GM21717 (cell line): ENCODE measurements at regions not wholly inside any gene's neighbourhood (a gene's known extent, or its start where the extent isn't known, plus 50 kb on each side); places are given as distances from the start of the nearest gene placed in this dataset.

ENCODE experiments used
- ATAC-seq: cut with Tn5 transposase; IDR thresholded peaks from one replicate; pipeline ENCODE4 v1.9.1; 2021; ENCODE audit warnings: mild to moderate bottlenecking, moderate library complexity; ENCODE audit not compliant: unreplicated experiment

- ATAC-seq: no peak
Measured at GRCh38 chrX:124984140-124984813, 335.4 kb upstream of the TEX13C start.

DNA sequence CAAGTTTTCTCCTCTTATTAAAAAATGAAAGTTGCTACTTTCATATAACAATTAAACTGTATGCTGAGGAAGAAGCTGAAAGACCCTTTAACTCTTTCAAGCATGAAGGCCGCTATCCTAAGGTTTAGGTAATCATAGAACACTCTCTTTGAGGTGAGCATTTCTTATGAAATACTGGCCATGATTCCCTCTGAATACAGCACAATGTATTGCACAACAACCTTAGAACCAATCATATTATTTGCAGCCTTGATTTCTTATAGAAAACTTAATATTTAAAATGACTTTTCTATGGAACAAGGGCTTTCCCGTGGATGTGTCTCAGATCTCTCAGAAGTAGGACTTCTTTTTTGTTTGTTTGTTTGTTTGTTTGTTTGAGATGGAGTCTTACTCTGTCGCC is 333.4 kb upstream of the TEX13C start:
- no peak for ATAC-seq

DNA sequence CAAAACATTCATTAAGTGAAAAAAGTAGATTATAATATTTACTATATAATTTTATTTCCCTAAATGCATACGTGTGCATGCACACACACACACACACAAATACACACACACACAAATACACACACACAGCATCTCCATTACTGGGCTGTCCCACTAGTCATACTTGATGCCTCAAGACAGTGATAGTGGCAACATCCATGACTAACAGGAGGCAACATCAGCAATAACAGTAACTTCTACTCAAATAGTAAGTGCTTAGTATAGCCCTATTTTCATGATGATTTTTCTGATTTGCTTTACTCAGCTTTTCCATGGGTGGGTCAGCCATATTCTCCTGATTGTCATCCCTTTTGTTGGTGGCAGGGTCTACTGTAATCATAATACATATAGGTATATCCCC is 325.9 kb upstream of the TEX13C start:
- no peak for ATAC-seq

GRCh38 chrX:124994404-124994803 is 325.3 kb upstream of the TEX13C start:
- no peak for ATAC-seq

DNA sequence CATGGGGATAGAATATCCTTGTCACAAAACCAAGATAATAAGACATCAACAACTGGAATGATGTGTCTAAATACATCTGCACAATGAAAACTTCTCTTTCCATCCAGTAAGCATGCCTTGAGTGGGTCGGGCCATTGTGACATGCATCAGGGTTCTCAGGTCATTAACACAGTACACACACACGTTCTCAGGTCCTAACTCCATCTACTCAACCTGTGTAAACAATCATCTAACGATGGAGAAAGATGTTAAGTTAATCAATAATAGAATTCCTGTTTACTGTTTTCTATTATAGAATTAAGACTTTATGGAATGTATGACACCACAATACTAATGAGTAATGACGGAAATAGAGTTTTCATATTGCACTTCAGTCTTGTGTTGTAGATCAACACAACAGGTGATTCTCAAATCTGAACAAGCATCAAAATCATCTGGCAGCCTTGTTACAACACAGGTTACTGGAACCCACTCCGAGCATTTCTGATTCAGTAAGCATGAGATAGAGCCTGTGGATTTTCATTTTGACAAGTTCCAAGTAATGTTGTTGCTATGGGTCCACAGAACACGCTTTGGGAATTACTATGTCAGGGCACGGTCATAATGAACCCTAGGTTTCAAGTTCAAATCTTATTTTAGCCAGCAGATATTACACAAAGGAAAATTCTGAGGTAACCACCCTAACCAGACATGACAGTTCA is 315.8 kb upstream of the TEX13C start:
- no peak for ATAC-seq

- ATAC-seq: no peak
Measured at GRCh38 chrX:125004799-125005198, 314.9 kb upstream of the TEX13C start.

- ATAC-seq: no peak
Measured at GRCh38 chrX:125005863-125006262, 313.8 kb upstream of the TEX13C start.

GRCh38 chrX:125006704-125007103 is 313.0 kb upstream of the TEX13C start:
- no peak for ATAC-seq

DNA sequence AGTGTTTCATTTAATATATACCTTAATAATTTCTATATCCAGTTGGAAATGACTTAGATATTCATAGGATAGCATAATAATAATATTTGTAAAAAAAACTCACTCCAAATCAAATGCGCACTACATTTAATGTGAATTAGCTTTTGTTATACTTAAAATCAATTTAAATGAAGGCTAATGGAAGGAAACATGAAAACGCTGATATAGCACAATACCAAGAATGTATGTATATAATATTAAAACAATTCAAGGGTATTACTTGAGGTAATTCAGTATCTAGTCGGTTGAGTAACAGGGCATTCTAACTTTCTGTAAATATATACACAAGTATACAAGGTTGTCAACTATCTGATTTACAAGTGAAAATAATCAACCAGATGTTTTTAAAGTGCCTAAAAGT is 307.1 kb upstream of the TEX13C start:
- no peak for ATAC-seq

GRCh38 chrX:125029131-125029530 is 290.5 kb upstream of the TEX13C start:
- no peak for ATAC-seq
